ENCODE measurements at regions not wholly inside any gene's neighbourhood (a gene's known extent, or its start where the extent isn't known, plus 50 kb on each side); places are given as distances from the start of the nearest gene placed in this dataset.

GRCh38 chr2:145587922-145588321, 1068.0 kb upstream of the ZEB2 start:
- Histone ChIP-seq H3K4me2 (ENCODE audit: low read length) (no peak overlapping the region), H3K9ac (no peak overlapping the region), H3K27me3 (ENCODE audit: control insufficient read depth, insufficient read depth, low read length) (no peaks in the 10 kb centered on the region), H3K4me1 (no peaks in the 10 kb centered on the region), H2AFZ (no peak overlapping the region), H3K4me3 (ENCODE audit: low read depth, low read length) (no peak overlapping the region), H3K27ac (no peak overlapping the region), H3K36me3 (ENCODE audit: control insufficient read depth, insufficient read depth, low read length) (no peaks in the 10 kb centered on the region), H3K79me2 (no peaks in the 10 kb centered on the region), H3K9me3 (ENCODE audit: control insufficient read depth, low read length) (no peaks in the 10 kb centered on the region)
- TF ChIP-seq CTCF (IDR thresholded peaks at IDR 0.05), result no peak

- H3K79me2 ChIP-seq, result no peaks in the 10 kb centered on the region
- H3K4me1 ChIP-seq, result no peaks in the 10 kb centered on the region
- no peaks in the 10 kb centered on the region for H3K36me3 ChIP-seq (ENCODE audit: control insufficient read depth, insufficient read depth, low read length)
- no peak overlapping the region for H3K27ac ChIP-seq
- TF ChIP-seq CTCF (IDR thresholded peaks at IDR 0.05), result no peak
- H2AFZ ChIP-seq, result no peak overlapping the region
- no peaks in the 10 kb centered on the region for H3K27me3 ChIP-seq (ENCODE audit: control insufficient read depth, insufficient read depth, low read length)
- no peak overlapping the region for H3K4me3 ChIP-seq (ENCODE audit: low read depth, low read length)
- H3K9ac ChIP-seq, result no peak overlapping the region
- no peaks in the 10 kb centered on the region for H3K9me3 ChIP-seq (ENCODE audit: control insufficient read depth, low read length)
- no peak overlapping the region for H3K4me2 ChIP-seq (ENCODE audit: low read length)
Measured at GRCh38 chr2:145584353-145584752, 1064.4 kb upstream of the ZEB2 start.

- no peak for TF ChIP-seq CTCF (IDR thresholded peaks at IDR 0.05)
- Histone ChIP-seq H3K36me3 (ENCODE audit: control insufficient read depth, insufficient read depth, low read length) (no peaks in the 10 kb centered on the region), H3K4me2 (ENCODE audit: low read length) (no peak overlapping the region), H3K79me2 (no peaks in the 10 kb centered on the region), H3K4me3 (ENCODE audit: low read depth, low read length) (no peak overlapping the region), H3K9me3 (ENCODE audit: control insufficient read depth, low read length) (no peaks in the 10 kb centered on the region), H3K27me3 (ENCODE audit: control insufficient read depth, insufficient read depth, low read length) (no peaks in the 10 kb centered on the region), H3K9ac (no peak overlapping the region), H2AFZ (no peak overlapping the region), H3K27ac (no peak overlapping the region), H3K4me1 (no peaks in the 10 kb centered on the region)
Measured at GRCh38 chr2:145573608-145574007, 1053.7 kb upstream of the ZEB2 start.

DNA sequence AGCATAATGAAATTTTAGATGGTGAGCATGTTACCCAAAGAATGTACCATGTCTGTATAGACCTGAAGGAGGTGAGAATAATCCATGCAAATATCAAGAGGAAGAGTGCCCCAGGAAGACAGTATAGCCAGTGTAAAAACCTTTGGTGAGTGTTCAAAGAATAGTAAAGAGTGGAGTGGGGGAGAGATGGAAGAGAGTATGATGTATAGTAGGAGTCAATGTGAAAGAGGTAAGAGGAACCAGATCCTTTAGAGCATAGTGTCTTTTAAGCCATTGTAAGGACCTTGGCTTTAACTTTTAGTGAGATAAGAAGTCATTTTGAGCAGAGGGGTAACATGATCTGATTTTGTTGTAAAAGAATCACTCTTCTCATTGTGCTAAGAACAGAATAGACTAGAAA, 1052.3 kb upstream of the ZEB2 start:
- Histone ChIP-seq H3K4me3 (ENCODE audit: low read depth, low read length) (no peak overlapping the region), H3K9ac (no peak overlapping the region), H3K27me3 (ENCODE audit: control insufficient read depth, insufficient read depth, low read length) (no peaks in the 10 kb centered on the region), H3K79me2 (no peaks in the 10 kb centered on the region), H2AFZ (no peak overlapping the region), H3K4me2 (ENCODE audit: low read length) (no peak overlapping the region), H3K4me1 (no peaks in the 10 kb centered on the region), H3K9me3 (ENCODE audit: control insufficient read depth, low read length) (no peaks in the 10 kb centered on the region), H3K36me3 (ENCODE audit: control insufficient read depth, insufficient read depth, low read length) (no peaks in the 10 kb centered on the region), H3K27ac (no peak overlapping the region)
- TF ChIP-seq CTCF (IDR thresholded peaks at IDR 0.05), result no peak

DNA sequence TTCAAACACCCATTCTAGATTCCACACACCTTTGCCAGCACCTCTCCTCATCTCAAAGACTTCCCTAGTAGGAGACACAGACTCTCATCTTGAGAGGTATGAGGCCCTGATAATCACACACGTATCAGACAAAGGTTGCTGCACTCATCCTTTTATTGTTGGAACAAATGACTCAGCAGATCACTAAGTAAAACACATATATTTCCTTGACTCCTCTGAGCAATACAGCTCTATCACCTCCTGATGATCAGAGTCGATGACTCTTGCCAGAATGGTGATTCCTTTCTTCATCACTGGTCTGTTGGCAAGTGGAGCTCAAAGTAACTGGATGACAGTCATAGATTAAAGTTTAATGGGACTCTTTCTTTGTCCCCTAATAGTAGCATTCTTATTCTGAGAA, 1049.2 kb upstream of the ZEB2 start:
- Histone ChIP-seq H3K36me3 (ENCODE audit: control insufficient read depth, insufficient read depth, low read length) (no peaks in the 10 kb centered on the region), H3K79me2 (no peaks in the 10 kb centered on the region), H2AFZ (no peak overlapping the region), H3K9ac (no peak overlapping the region), H3K9me3 (ENCODE audit: control insufficient read depth, low read length) (no peaks in the 10 kb centered on the region), H3K4me3 (ENCODE audit: low read depth, low read length) (no peak overlapping the region), H3K4me1 (no peaks in the 10 kb centered on the region), H3K27ac (no peak overlapping the region), H3K4me2 (ENCODE audit: low read length) (no peak overlapping the region), H3K27me3 (ENCODE audit: control insufficient read depth, insufficient read depth, low read length) (no peaks in the 10 kb centered on the region)
- no peak for TF ChIP-seq CTCF (IDR thresholded peaks at IDR 0.05)

Measured in parathyroid adenoma (tissue), 2 donors.